ENCODE measurements at regions not wholly inside any gene's neighbourhood (a gene's known extent, or its start where the extent isn't known, plus 50 kb on each side); places are given as distances from the start of the nearest gene placed in this dataset.

DNA sequence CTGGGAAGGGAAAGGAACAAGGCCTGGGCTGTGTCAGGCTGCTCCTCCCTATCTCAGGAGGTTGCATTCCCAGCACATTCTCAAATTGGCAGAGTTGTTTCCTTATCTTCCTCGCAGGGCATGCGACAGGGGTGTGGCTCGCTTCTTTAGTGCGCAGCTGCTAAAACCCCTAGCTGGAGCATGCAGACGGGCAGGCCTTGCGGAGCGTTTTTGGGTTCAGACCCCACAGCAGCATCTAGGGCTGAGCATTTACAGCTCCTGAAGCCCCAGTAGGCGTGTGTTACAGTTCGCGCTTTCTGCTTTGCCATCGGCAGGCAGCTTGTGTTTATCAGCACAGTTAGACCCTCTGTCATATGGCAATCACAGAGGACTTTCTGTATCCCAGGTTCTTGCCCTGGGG, 392.4 kb downstream of the TECRL start:
- no peak overlapping the region for H3K27ac ChIP-seq
- H3K36me3 ChIP-seq = no peaks in the 10 kb centered on the region
- H3K9me3 ChIP-seq = peaks cover 0 to 5% (median 0%) of the 10 kb centered on the region in 4 donors
- DNase-seq = no peak
- TF ChIP-seq, protein P1, sequence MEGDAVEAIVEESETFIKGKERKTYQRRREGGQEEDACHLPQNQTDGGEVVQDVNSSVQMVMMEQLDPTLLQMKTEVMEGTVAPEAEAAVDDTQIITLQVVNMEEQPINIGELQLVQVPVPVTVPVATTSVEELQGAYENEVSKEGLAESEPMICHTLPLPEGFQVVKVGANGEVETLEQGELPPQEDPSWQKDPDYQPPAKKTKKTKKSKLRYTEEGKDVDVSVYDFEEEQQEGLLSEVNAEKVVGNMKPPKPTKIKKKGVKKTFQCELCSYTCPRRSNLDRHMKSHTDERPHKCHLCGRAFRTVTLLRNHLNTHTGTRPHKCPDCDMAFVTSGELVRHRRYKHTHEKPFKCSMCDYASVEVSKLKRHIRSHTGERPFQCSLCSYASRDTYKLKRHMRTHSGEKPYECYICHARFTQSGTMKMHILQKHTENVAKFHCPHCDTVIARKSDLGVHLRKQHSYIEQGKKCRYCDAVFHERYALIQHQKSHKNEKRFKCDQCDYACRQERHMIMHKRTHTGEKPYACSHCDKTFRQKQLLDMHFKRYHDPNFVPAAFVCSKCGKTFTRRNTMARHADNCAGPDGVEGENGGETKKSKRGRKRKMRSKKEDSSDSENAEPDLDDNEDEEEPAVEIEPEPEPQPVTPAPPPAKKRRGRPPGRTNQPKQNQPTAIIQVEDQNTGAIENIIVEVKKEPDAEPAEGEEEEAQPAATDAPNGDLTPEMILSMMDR (IDR thresholded peaks at IDR 0.05) = no peak
- no peak for TF ChIP-seq POLR2A (IDR thresholded peaks at IDR 0.05)
- H3K4me1 ChIP-seq = no peaks in the 10 kb centered on the region
- H3K4me3 ChIP-seq = no peak overlapping the region
- H3K27me3 ChIP-seq = no peaks in the 10 kb centered on the region

DNA sequence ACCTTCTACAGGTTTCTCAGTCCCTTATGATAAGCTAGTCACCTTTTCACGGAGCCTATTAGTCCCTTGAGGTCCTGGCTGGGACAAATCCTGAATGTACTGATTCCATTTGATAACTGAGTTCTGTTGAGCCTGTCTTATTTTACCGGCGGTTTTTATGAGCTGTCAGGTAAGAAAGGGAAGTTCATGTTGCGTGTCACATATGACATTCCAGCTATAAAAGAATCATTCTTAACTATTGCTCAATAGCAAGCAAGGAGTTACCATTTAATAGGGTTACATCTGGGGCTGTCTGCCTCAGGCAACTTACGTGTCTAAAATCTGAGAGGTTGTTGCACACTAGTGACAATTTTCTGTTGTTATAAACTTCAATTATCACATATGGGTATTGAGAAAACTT, 394.6 kb downstream of the TECRL start:
- TF ChIP-seq, protein P1 (IDR thresholded peaks at IDR 0.05) = no peak
- TF ChIP-seq POLR2A (IDR thresholded peaks at IDR 0.05) = no peak
- Histone ChIP-seq H3K4me1 (no peaks in the 10 kb centered on the region), H3K4me3 (no peak overlapping the region), H3K9me3 (peaks cover 0 to 6% (median 0%) of the 10 kb centered on the region in 4 donors), H3K27me3 (no peaks in the 10 kb centered on the region), H3K36me3 (no peaks in the 10 kb centered on the region), H3K27ac (no peak overlapping the region)
- no peak for DNase-seq

DNA sequence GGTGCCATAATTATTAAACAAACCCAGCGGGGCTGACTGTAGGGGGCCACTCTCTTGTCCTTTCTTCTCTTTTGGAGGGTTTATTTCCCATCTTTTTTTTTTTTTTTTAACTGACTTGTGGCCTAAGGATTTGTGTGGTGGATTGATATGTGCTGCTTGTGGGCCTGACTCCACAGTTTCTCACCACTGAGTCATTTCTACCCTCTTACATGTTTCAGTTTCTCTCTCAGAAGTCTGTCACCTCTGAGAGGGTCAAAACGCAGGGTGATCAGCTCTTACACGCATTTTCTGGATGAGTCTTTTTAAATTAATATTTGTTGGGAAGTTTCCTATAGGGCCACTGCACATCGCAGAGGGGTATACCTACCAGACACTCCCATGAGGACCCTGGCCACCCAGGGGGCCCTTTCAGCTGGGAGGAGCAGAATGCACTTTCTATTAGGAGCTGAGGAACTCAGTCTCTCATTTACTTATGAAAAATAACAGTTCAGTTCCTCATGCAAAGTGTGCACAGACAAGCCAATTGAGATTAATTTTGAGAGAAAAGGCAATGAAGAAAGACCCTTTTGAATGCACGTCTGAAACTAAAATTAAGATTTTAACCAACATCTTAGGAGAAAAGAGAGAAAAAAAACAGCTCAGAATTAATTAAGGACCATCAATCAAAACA, 407.9 kb downstream of the TECRL start:
- Histone ChIP-seq H3K9me3 (no peaks in the 10 kb centered on the region), H3K4me1 (no peaks in the 10 kb centered on the region), H3K4me3 (no peak overlapping the region), H3K27me3 (no peaks in the 10 kb centered on the region), H3K27ac (no peak overlapping the region), H3K36me3 (no peaks in the 10 kb centered on the region)
- no peak for DNase-seq
- TF ChIP-seq, protein P1 (IDR thresholded peaks at IDR 0.05) = no peak
- no peak for TF ChIP-seq POLR2A (IDR thresholded peaks at IDR 0.05)

DNA sequence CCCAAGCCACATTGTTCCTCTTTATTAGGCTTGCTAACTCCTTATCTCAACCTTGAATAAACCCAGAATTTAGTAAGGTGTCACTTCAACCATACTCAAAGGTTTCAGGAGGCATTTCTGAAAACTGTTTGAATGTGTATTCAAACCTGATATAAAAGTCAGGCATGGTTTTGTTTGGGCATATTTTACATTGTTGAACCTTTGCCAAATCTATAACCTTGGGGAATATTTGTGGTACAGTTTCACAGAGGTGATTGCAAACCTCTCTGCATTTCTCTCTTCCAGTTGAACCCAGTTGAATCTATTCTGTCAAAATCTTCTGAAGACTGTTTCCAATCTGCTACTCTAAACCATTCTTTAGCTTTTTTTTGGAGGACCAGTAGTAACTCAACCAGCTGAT, 409.0 kb downstream of the TECRL start:
- TF ChIP-seq, protein P1 (IDR thresholded peaks at IDR 0.05) = no peak
- TF ChIP-seq POLR2A (IDR thresholded peaks at IDR 0.05) = no peak
- H3K4me1 ChIP-seq = no peaks in the 10 kb centered on the region

DNA sequence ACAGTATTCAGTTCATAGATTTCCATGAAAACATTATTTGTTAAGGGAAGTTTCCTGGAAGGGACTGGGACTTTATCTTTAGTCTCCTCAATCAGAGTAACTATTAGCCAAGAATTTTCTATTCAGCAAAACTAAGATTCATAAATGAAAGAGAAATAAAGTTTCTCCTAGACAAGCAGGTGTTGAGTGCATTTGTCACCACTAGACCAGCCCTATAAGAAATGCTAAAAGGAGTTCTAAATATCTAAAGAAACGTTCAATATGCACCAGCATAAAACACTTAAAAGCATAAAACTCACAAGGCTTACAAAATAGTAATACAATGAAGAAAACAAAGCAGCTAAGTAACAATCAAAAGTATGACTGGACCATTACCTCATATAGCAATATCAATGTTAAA, 423.0 kb downstream of the TECRL start:
- no peaks in the 10 kb centered on the region for H3K9me3 ChIP-seq

More for the DNA sequence above, 409.0 kb downstream of the TECRL start:
- Histone ChIP-seq H3K27ac (no peak overlapping the region), H3K4me3 (no peak overlapping the region), H3K27me3 (no peaks in the 10 kb centered on the region), H3K9me3 (no peaks in the 10 kb centered on the region), H3K36me3 (no peaks in the 10 kb centered on the region)
- no peak for DNase-seq

More for the DNA sequence above, 423.0 kb downstream of the TECRL start:
- no peak for DNase-seq
- no peaks in the 10 kb centered on the region for H3K36me3 ChIP-seq
- H3K27me3 ChIP-seq = no peaks in the 10 kb centered on the region
- no peak for TF ChIP-seq POLR2A (IDR thresholded peaks at IDR 0.05)
- TF ChIP-seq, protein P1 (IDR thresholded peaks at IDR 0.05) = no peak
- no peak overlapping the region for H3K27ac ChIP-seq
- H3K4me3 ChIP-seq = no peak overlapping the region
- no peaks in the 10 kb centered on the region for H3K4me1 ChIP-seq

Data from Peyer's patch (tissue), 4 donors.